GM23338 (cell line): ENCODE measurements at regions not wholly inside any gene's neighbourhood (a gene's known extent, or its start where the extent isn't known, plus 50 kb on each side); places are given as distances from the start of the nearest gene placed in this dataset.

Experiments
- ATAC-seq: fragments of 200-7000 bp; cut with Tn5 transposase; 3 replicates; pipeline ENCODE4 v1.9.1; 2020
- DNase-seq: peaks from one replicate; pipeline ENCODE4 v3.0.0-alpha.2; 2015; ENCODE audit warnings: low spot score
- H2AFZ ChIP-seq: fragments of 200-600 bp; sonication (generic); 2 replicates; pipeline ENCODE4 v1.8.0; 2016; ENCODE audit warnings: antibody characterized with exemption, mild to moderate bottlenecking, moderate library complexity
- H3F3A ChIP-seq: fragments of 200-600 bp; sonication (generic); replicated peaks from 2 replicates; pipeline ENCODE4 v1.8.0; 2017; ENCODE audit warnings: antibody characterized with exemption, mixed run types, low read depth
- H3K27ac ChIP-seq: fragments of 200-600 bp; sonication (generic); 2 replicates; pipeline ENCODE4 v1.6.1; 2016; ENCODE audit warnings: low read depth
- H3K27me3 ChIP-seq: fragments of 200-600 bp; sonication (generic); 2 replicates; pipeline ENCODE4 v1.8.0; 2016; ENCODE audit warnings: mild to moderate bottlenecking, mixed run types, moderate library complexity; ENCODE audit not compliant: insufficient read depth
- H3K36me3 ChIP-seq: fragments of 200-600 bp; sonication (generic); 2 replicates; pipeline ENCODE4 v1.8.0; 2016; ENCODE audit warnings: mild to moderate bottlenecking; ENCODE audit not compliant: insufficient read depth
- H3K4me1 ChIP-seq: fragments of 200-600 bp; sonication (generic); 2 replicates; pipeline ENCODE4 v1.8.0; 2016; ENCODE audit warnings: mild to moderate bottlenecking, moderate library complexity; ENCODE audit not compliant: insufficient read depth
- H3K4me2 ChIP-seq: fragments of 200-600 bp; sonication (generic); 2 replicates; pipeline ENCODE4 v1.7.1; 2017; ENCODE audit warnings: mixed run types
- H3K4me3 ChIP-seq: fragments of 200-600 bp; sonication (generic); 2 replicates; pipeline ENCODE4 v1.6.1; 2016; ENCODE audit warnings: mixed run types
- H3K79me2 ChIP-seq: fragments of 200-600 bp; sonication (generic); replicated peaks from 2 replicates; pipeline ENCODE4 v1.8.0; 2017; ENCODE audit warnings: mild to moderate bottlenecking; ENCODE audit not compliant: insufficient read depth
- H3K9me2 ChIP-seq: fragments of 200-600 bp; sonication (generic); 2 replicates; pipeline ENCODE4 v1.8.0; 2017; ENCODE audit not compliant: insufficient read depth
- H4K20me1 ChIP-seq: fragments of 200-600 bp; sonication (generic); replicated peaks from 2 replicates; pipeline ENCODE4 v1.8.0; 2017; ENCODE audit warnings: mild to moderate bottlenecking; ENCODE audit not compliant: insufficient read depth
- H3K27ac Mint-ChIP-seq: 2 replicates; pipeline ENCODE4 v1.8.0; 2020; ENCODE audit warnings: inconsistent platforms, mild to moderate bottlenecking, moderate library complexity, mixed read lengths
- H3K27me3 Mint-ChIP-seq: 3 replicates; pipeline ENCODE4 v1.8.0; 2022; ENCODE audit warnings: low read depth, mild to moderate bottlenecking, moderate library complexity, mixed read lengths, inconsistent platforms; ENCODE audit not compliant: insufficient read depth, poor library complexity
- H3K36me3 Mint-ChIP-seq: 3 replicates; pipeline ENCODE4 v1.8.0; 2021; ENCODE audit warnings: low read depth, mild to moderate bottlenecking, inconsistent platforms, moderate library complexity, mixed read lengths
- H3K4me1 Mint-ChIP-seq: 3 replicates; pipeline ENCODE4 v1.8.0; 2020; ENCODE audit warnings: mild to moderate bottlenecking, inconsistent platforms, mixed read lengths
- H3K4me3 Mint-ChIP-seq: 3 replicates; pipeline ENCODE4 v1.8.0; 2021; ENCODE audit warnings: moderate library complexity, mild to moderate bottlenecking, inconsistent platforms, mixed read lengths
- H3K9me3 Mint-ChIP-seq: 3 replicates; pipeline ENCODE4 v1.8.0; 2020; ENCODE audit warnings: moderate library complexity, mild to moderate bottlenecking, inconsistent platforms, mixed read lengths
- CREB1 ChIP-seq: fragments of 250-450 bp; sonication (Bioruptor Pico); IDR thresholded peaks from 2 replicates; pipeline ENCODE4 v1.5.0; 2020; ENCODE audit warnings: low read depth, mild to moderate bottlenecking, moderate library complexity
- EZH2phosphoT487 ChIP-seq: fragments of 200-600 bp; sonication (generic); IDR thresholded peaks from one replicate; pipeline ENCODE4 v1.8.1; 2018; ENCODE audit warnings: antibody characterized with exemption; ENCODE audit not compliant: unreplicated experiment
- NANOG ChIP-seq: IDR thresholded peaks from 2 replicates; pipeline ENCODE4 v1.6.1; 2016; ENCODE audit warnings: antibody characterized with exemption, borderline replicate concordance
- POLR2AphosphoS5 ChIP-seq: IDR thresholded peaks from 2 replicates; pipeline ENCODE4 v1.6.1; 2016; ENCODE audit warnings: antibody characterized with exemption, low read depth
- REST ChIP-seq: IDR thresholded peaks from one replicate; pipeline ENCODE4 v1.6.1; 2018; ENCODE audit warnings: antibody characterized with exemption; ENCODE audit not compliant: unreplicated experiment
- STAT1 ChIP-seq: IDR thresholded peaks from one replicate; pipeline ENCODE4 v1.6.1; 2016; ENCODE audit warnings: antibody characterized with exemption; ENCODE audit not compliant: unreplicated experiment
- ZNF331 ChIP-seq: fragments of 250-450 bp; sonication (Bioruptor Pico); IDR thresholded peaks from 2 replicates; pipeline ENCODE4 v1.5.0; 2020; ENCODE audit warnings: low read depth, mild to moderate bottlenecking, moderate library complexity
- TF ChIP-seq, protein P1 (sequence below): IDR thresholded peaks from 2 replicates; pipeline ENCODE4 v1.6.1; 2016; ENCODE audit warnings: antibody characterized with exemption
- TF ChIP-seq, protein P2 (sequence below), 2 experiments: fragments of 200-600 bp in 1 of 2; sonication (generic) in 1 of 2; conservative IDR thresholded peaks; 2 replicates each; pipeline versions ENCODE4 v1.5.1 to v1.6.1; 2016 to 2017; ENCODE audit warnings: antibody characterized with exemption in 2 of 2, low read depth in 2 of 2, mild to moderate bottlenecking in 2 of 2, moderate library complexity in 1 of 2
- TF ChIP-seq, protein P3 (sequence below): fragments of 250-450 bp; sonication (Bioruptor Pico); IDR thresholded peaks from 2 replicates; pipeline ENCODE4 v1.5.0; 2020; ENCODE audit warnings: mild to moderate bottlenecking, moderate library complexity

DNA sequence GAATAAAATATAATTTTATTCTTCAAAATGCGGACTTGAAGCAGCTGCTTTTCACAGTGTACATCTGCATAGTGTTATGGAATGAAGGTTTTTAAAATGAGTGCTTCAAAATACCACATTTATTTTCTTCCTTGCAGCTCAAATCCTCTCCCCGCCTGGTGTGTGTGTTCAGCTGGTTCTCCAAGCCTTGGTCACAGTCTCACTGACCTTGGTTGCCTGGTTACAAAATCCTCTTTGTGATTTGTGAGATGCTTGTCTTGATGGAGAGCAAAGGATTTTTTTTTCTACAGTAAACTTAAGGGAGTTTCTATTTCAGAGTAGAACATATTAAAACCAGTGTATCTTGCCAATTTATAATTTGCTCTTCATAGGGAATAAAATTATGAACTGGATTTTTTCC lies 139.2 kb downstream of the PCDH18 start:
- no peaks in the 10 kb centered on the region for H3K27me3 ChIP-seq
- H3K4me2 ChIP-seq = no peak overlapping the region
- Mint-ChIP-seq H3K4me3 (no peak overlapping the region), H3K4me1 (no peaks in the 10 kb centered on the region), H3K27ac (no peak overlapping the region), H3K27me3 (no peaks in the 10 kb centered on the region), H3K36me3 (no peaks in the 10 kb centered on the region), H3K9me3 (no peaks in the 10 kb centered on the region)
- ATAC-seq (no peak), DNase-seq (no peak)
- no peak overlapping the region for H3K4me3 ChIP-seq
- no peaks in the 10 kb centered on the region for H4K20me1 ChIP-seq
- H3K9me2 ChIP-seq = no peaks in the 10 kb centered on the region
- no peaks in the 10 kb centered on the region for H3K36me3 ChIP-seq
- H3K4me1 ChIP-seq = no peaks in the 10 kb centered on the region
- H3K27ac ChIP-seq = no peak overlapping the region
- no peaks in the 10 kb centered on the region for H3F3A ChIP-seq
- H2AFZ ChIP-seq = no peak overlapping the region
- no peaks in the 10 kb centered on the region for H3K79me2 ChIP-seq
- TF ChIP-seq, protein P1, sequence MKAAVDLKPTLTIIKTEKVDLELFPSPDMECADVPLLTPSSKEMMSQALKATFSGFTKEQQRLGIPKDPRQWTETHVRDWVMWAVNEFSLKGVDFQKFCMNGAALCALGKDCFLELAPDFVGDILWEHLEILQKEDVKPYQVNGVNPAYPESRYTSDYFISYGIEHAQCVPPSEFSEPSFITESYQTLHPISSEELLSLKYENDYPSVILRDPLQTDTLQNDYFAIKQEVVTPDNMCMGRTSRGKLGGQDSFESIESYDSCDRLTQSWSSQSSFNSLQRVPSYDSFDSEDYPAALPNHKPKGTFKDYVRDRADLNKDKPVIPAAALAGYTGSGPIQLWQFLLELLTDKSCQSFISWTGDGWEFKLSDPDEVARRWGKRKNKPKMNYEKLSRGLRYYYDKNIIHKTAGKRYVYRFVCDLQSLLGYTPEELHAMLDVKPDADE = no peak
- no peak for TF ChIP-seq STAT1
- TF ChIP-seq POLR2AphosphoS5 = no peak
- TF ChIP-seq, protein P2, sequence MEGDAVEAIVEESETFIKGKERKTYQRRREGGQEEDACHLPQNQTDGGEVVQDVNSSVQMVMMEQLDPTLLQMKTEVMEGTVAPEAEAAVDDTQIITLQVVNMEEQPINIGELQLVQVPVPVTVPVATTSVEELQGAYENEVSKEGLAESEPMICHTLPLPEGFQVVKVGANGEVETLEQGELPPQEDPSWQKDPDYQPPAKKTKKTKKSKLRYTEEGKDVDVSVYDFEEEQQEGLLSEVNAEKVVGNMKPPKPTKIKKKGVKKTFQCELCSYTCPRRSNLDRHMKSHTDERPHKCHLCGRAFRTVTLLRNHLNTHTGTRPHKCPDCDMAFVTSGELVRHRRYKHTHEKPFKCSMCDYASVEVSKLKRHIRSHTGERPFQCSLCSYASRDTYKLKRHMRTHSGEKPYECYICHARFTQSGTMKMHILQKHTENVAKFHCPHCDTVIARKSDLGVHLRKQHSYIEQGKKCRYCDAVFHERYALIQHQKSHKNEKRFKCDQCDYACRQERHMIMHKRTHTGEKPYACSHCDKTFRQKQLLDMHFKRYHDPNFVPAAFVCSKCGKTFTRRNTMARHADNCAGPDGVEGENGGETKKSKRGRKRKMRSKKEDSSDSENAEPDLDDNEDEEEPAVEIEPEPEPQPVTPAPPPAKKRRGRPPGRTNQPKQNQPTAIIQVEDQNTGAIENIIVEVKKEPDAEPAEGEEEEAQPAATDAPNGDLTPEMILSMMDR (conservative IDR thresholded peaks at IDR 0.05; ENCODE audit: low read depth in 2 of 2) = no peak
- no peak for TF ChIP-seq ZNF331 (CRISPR knock-in tag)

- no peaks in the 10 kb centered on the region for H3K36me3 Mint-ChIP-seq
- TF ChIP-seq NANOG (no peak), EZH2phosphoT487 (no peak), STAT1 (no peak), ZNF331 (CRISPR knock-in tag) (no peak), CREB1 (CRISPR knock-in tag) (no peak), POLR2AphosphoS5 (no peak), REST (no peak)
- TF ChIP-seq, protein P3, sequence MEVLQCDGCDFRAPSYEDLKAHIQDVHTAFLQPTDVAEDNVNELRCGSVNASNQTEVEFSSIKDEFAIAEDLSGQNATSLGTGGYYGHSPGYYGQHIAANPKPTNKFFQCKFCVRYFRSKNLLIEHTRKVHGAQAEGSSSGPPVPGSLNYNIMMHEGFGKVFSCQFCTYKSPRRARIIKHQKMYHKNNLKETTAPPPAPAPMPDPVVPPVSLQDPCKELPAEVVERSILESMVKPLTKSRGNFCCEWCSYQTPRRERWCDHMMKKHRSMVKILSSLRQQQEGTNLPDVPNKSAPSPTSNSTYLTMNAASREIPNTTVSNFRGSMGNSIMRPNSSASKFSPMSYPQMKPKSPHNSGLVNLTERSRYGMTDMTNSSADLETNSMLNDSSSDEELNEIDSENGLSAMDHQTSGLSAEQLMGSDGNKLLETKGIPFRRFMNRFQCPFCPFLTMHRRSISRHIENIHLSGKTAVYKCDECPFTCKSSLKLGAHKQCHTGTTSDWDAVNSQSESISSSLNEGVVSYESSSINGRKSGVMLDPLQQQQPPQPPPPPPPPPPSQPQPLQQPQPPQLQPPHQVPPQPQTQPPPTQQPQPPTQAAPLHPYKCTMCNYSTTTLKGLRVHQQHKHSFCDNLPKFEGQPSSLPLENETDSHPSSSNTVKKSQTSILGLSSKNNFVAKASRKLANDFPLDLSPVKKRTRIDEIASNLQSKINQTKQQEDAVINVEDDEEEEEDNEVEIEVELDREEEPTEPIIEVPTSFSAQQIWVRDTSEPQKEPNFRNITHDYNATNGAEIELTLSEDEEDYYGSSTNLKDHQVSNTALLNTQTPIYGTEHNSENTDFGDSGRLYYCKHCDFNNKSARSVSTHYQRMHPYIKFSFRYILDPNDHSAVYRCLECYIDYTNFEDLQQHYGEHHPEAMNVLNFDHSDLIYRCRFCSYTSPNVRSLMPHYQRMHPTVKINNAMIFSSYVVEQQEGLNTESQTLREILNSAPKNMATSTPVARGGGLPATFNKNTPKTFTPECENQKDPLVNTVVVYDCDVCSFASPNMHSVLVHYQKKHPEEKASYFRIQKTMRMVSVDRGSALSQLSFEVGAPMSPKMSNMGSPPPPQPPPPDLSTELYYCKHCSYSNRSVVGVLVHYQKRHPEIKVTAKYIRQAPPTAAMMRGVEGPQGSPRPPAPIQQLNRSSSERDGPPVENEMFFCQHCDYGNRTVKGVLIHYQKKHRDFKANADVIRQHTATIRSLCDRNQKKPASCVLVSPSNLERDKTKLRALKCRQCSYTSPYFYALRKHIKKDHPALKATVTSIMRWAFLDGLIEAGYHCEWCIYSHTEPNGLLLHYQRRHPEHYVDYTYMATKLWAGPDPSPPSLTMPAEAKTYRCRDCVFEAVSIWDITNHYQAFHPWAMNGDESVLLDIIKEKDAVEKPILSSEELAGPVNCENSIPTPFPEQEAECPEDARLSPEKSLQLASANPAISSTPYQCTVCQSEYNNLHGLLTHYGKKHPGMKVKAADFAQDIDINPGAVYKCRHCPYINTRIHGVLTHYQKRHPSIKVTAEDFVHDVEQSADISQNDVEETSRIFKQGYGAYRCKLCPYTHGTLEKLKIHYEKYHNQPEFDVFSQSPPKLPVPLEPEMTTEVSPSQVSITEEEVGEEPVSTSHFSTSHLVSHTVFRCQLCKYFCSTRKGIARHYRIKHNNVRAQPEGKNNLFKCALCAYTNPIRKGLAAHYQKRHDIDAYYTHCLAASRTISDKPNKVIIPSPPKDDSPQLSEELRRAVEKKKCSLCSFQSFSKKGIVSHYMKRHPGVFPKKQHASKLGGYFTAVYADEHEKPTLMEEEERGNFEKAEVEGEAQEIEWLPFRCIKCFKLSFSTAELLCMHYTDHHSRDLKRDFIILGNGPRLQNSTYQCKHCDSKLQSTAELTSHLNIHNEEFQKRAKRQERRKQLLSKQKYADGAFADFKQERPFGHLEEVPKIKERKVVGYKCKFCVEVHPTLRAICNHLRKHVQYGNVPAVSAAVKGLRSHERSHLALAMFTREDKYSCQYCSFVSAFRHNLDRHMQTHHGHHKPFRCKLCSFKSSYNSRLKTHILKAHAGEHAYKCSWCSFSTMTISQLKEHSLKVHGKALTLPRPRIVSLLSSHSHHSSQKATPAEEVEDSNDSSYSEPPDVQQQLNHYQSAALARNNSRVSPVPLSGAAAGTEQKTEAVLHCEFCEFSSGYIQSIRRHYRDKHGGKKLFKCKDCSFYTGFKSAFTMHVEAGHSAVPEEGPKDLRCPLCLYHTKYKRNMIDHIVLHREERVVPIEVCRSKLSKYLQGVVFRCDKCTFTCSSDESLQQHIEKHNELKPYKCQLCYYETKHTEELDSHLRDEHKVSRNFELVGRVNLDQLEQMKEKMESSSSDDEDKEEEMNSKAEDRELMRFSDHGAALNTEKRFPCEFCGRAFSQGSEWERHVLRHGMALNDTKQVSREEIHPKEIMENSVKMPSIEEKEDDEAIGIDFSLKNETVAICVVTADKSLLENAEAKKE (CRISPR knock-in tag) = no peak
Measured at GRCh38 chr4:137390707-137391106, 141.6 kb downstream of the PCDH18 start.

More at GRCh38 chr4:137390707-137391106, 141.6 kb downstream of the PCDH18 start:
- Mint-ChIP-seq H3K4me3 (no peak overlapping the region), H3K9me3 (no peaks in the 10 kb centered on the region), H3K4me1 (no peaks in the 10 kb centered on the region), H3K27me3 (no peaks in the 10 kb centered on the region), H3K27ac (no peak overlapping the region)
- H3K36me3 ChIP-seq = no peaks in the 10 kb centered on the region
- no peak overlapping the region for H2AFZ ChIP-seq
- H3K79me2 ChIP-seq = no peaks in the 10 kb centered on the region
- no peaks in the 10 kb centered on the region for H3K9me2 ChIP-seq
- no peaks in the 10 kb centered on the region for H3K27me3 ChIP-seq
- H3F3A ChIP-seq = no peaks in the 10 kb centered on the region
- no peak overlapping the region for H3K4me3 ChIP-seq
- DNase-seq (no peak), ATAC-seq (no peak)
- H4K20me1 ChIP-seq = no peaks in the 10 kb centered on the region
- no peaks in the 10 kb centered on the region for H3K4me1 ChIP-seq
- no peak overlapping the region for H3K27ac ChIP-seq
- no peak overlapping the region for H3K4me2 ChIP-seq
